Calu3 (cell line): ENCODE measurements at regions not wholly inside any gene's neighbourhood (a gene's known extent, or its start where the extent isn't known, plus 50 kb on each side); places are given as distances from the start of the nearest gene placed in this dataset.

Experiments used
- BruUV-seq: library from RNA; stranded (reverse); fragments of 400-500 nt; replicated peaks from 2 replicates; lab custom pipeline; 2021; lab: Mats Ljungman, UMichigan
- CTCF ChIA-PET: fragments of 300-600 bp; sonication (Branson Sonifier 250); formaldehyde crosslinking; loops from one replicate; lab custom pipeline; 2022; ENCODE audit warnings: antibody characterized with exemption; lab: Charles Lee
- DNase-seq: peaks from one replicate; pipeline ENCODE4 v3.0.0; 2022
- H3K27ac Mint-ChIP-seq: one replicate; pipeline ENCODE4 v1.8.0; 2022; ENCODE audit warnings: mixed read lengths; ENCODE audit not compliant: unreplicated experiment
- H3K27me3 Mint-ChIP-seq: one replicate; pipeline ENCODE4 v1.8.0; 2022; ENCODE audit warnings: mixed read lengths; ENCODE audit not compliant: unreplicated experiment
- H3K36me3 Mint-ChIP-seq: one replicate; pipeline ENCODE4 v1.8.0; 2022; ENCODE audit warnings: mild to moderate bottlenecking, moderate library complexity, mixed read lengths; ENCODE audit not compliant: insufficient read depth, unreplicated experiment
- H3K4me1 Mint-ChIP-seq: one replicate; pipeline ENCODE4 v1.8.0; 2022; ENCODE audit warnings: mild to moderate bottlenecking, low read depth, mixed read lengths; ENCODE audit not compliant: unreplicated experiment
- H3K4me3 Mint-ChIP-seq: one replicate; pipeline ENCODE4 v1.8.0; 2022; ENCODE audit warnings: mild to moderate bottlenecking, low read depth, moderate library complexity, mixed read lengths; ENCODE audit not compliant: unreplicated experiment
- H3K9me3 Mint-ChIP-seq: one replicate; pipeline ENCODE4 v1.8.0; 2022; ENCODE audit warnings: low read depth, mixed read lengths; ENCODE audit not compliant: unreplicated experiment
- CTCF ChIP-seq: fragments of 200-600 bp; IDR thresholded peaks from one replicate; pipeline ENCODE4 v1.8.0; 2022; ENCODE audit warnings: antibody characterized with exemption; ENCODE audit not compliant: unreplicated experiment
- intact Hi-C: fragments of 100-400 bp; cut with micrococcal nuclease; formaldehyde crosslinking; loops from one replicate; pipeline ENCODE4 v1.10.0; 2022; ENCODE audit not compliant: unreplicated experiment

DNA sequence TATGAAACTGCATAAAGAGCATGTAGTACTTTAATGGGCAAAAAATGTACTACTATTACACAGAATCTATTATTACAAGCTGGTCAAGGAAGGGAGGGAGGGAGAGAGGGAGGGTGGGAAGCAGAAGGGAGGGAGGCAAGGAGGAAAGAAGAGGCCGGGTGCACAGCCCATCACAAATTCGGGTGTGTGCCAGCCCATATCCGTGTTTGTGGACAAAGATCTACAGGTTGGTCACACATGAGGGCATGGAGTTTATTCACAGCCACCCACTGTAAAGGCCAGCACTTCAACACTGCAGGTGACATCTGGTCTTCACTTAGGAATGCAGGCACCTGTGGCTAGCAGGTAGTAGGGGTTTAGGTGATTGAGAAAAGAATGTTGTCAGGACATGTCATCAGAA is 352.5 kb upstream of the NBEA start:
- Mint-ChIP-seq H3K9me3 (no peaks in the 10 kb centered on the region), H3K4me3 (no peak overlapping the region), H3K4me1 (no peaks in the 10 kb centered on the region), H3K27me3 (no peaks in the 10 kb centered on the region), H3K27ac (no peak overlapping the region), H3K36me3 (no peaks in the 10 kb centered on the region)
- no TSS peak for BruUV-seq
- intact Hi-C loops, result no loop called here
- CTCF ChIA-PET, result no interaction called here
- TF ChIP-seq CTCF, result no peak
- no peak for DNase-seq

GRCh38 chr13:34591129-34591528 is 350.9 kb upstream of the NBEA start:
- intact Hi-C loops, result no loop called here
- H3K27ac Mint-ChIP-seq, result no peak overlapping the region
- no peaks in the 10 kb centered on the region for H3K4me1 Mint-ChIP-seq
- H3K9me3 Mint-ChIP-seq, result no peaks in the 10 kb centered on the region
- H3K4me3 Mint-ChIP-seq, result no peak overlapping the region
- TF ChIP-seq CTCF, result no peak
- no peak for DNase-seq
- CTCF ChIA-PET, result no interaction called here
- no TSS peak for BruUV-seq
- H3K27me3 Mint-ChIP-seq, result no peaks in the 10 kb centered on the region
- no peaks in the 10 kb centered on the region for H3K36me3 Mint-ChIP-seq

DNA sequence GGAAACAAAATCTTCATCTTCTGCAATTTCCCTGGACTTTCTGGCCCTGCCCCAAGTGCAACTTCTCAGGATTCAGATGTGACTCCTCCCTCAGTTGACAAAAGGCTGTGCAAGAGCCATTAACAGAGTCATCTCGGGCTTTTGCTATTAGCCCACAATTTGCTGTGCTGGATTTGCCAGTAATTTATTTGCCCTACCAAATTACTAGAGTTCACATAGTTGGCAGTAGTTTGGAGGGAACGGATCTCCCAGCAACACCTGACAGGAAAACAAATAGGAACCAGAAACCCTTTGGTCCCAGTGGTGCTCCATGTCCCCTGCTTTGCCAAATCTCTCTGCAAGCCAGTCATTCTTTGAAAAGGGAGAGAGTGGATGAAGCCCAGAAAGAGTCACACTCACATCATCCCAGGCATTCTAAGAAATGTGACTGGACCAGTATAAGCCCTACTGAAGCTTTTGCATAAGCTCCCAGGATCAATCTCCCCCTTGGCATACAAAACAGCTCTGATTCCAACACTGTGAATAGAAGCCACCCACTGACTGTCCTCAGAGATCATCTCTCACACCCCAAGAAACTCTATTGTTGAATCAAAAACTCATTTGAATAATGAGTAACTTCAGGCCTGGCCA is 350.1 kb upstream of the NBEA start:
- Mint-ChIP-seq H3K4me3 (no peak overlapping the region), H3K27ac (no peak overlapping the region), H3K36me3 (no peaks in the 10 kb centered on the region), H3K4me1 (no peaks in the 10 kb centered on the region), H3K9me3 (no peaks in the 10 kb centered on the region), H3K27me3 (no peaks in the 10 kb centered on the region)
- TF ChIP-seq CTCF, result no peak
- no TSS peak for BruUV-seq
- DNase-seq, result no peak
- intact Hi-C loops, result no loop called here
- CTCF ChIA-PET, result no interaction called here

DNA sequence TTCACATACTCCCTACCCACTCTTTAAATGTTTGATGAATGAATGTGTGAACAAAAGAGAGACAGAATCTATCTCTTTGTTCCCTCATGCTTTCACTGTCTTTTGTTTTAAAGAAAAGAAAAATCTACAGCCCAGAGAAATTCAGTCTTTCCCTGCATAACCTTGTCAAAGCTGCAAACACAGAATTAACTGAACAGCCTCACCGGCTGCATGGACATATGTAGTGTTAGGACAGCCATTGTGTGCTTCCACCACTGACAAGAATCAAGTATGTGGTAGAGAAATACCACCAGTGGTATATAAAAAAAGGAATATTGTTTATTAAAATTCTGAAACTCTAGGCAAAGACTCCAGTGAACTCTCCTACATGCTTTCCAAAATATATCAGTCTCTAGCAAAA is 348.4 kb upstream of the NBEA start:
- H3K9me3 Mint-ChIP-seq, result no peaks in the 10 kb centered on the region
- no peak for DNase-seq
- BruUV-seq, result no TSS peak
- H3K36me3 Mint-ChIP-seq, result no peaks in the 10 kb centered on the region
- CTCF ChIA-PET, result no interaction called here
- intact Hi-C loops, result no loop called here
- H3K4me3 Mint-ChIP-seq, result no peak overlapping the region
- TF ChIP-seq CTCF, result no peak
- no peaks in the 10 kb centered on the region for H3K27me3 Mint-ChIP-seq
- H3K4me1 Mint-ChIP-seq, result no peaks in the 10 kb centered on the region
- no peak overlapping the region for H3K27ac Mint-ChIP-seq
